ENCODE measurements at regions not wholly inside any gene's neighbourhood (a gene's known extent, or its start where the extent isn't known, plus 50 kb on each side); places are given as distances from the start of the nearest gene placed in this dataset.

GRCh38 chr22:49291169-49291568 is 536.5 kb downstream of the BRD1 start:
- H3K4me1 Mint-ChIP-seq (ENCODE audit: low read depth) = no peaks in the 10 kb centered on the region
- peaks cover 3% of the 10 kb centered on the region for H3K27me3 Mint-ChIP-seq (ENCODE audit: low read depth)
- no peaks in the 10 kb centered on the region for H3K36me3 Mint-ChIP-seq (ENCODE audit: low read depth)
- intact Hi-C loops (cut with micrococcal nuclease) = no loop called here
- no peak overlapping the region for H3K27ac Mint-ChIP-seq
- CTCF ChIA-PET = no interaction called here
- H3K9me3 Mint-ChIP-seq = peaks cover 8% of the 10 kb centered on the region
- DNase-seq = no peak
- no peak overlapping the region for H3K4me3 Mint-ChIP-seq

GRCh38 chr22:49290711-49291110 is 537.0 kb downstream of the BRD1 start:
- Mint-ChIP-seq H3K4me1 (ENCODE audit: low read depth) (no peaks in the 10 kb centered on the region), H3K36me3 (ENCODE audit: low read depth) (no peaks in the 10 kb centered on the region), H3K27ac (no peak overlapping the region), H3K4me3 (no peak overlapping the region), H3K27me3 (ENCODE audit: low read depth) (peaks cover 4% of the 10 kb centered on the region), H3K9me3 (peaks cover 8% of the 10 kb centered on the region)
- CTCF ChIA-PET = no interaction called here
- intact Hi-C loops (cut with micrococcal nuclease) = no loop called here
- no peak for DNase-seq

GRCh38 chr22:49289822-49290679 is 537.6 kb downstream of the BRD1 start:
- Mint-ChIP-seq H3K4me1 (ENCODE audit: low read depth) (no peaks in the 10 kb centered on the region), H3K27me3 (ENCODE audit: low read depth) (peaks cover 5% of the 10 kb centered on the region), H3K36me3 (ENCODE audit: low read depth) (no peaks in the 10 kb centered on the region), H3K4me3 (no peak overlapping the region), H3K27ac (no peak overlapping the region), H3K9me3 (peaks cover 8% of the 10 kb centered on the region)
- CTCF ChIA-PET = no interaction called here
- DNase-seq = no peak
- intact Hi-C loops (cut with micrococcal nuclease) = no loop called here

GRCh38 chr22:49286181-49286760 is 541.4 kb downstream of the BRD1 start:
- no peaks in the 10 kb centered on the region for H3K36me3 Mint-ChIP-seq (ENCODE audit: low read depth)
- H3K4me3 Mint-ChIP-seq = no peak overlapping the region
- H3K27ac Mint-ChIP-seq = no peak overlapping the region
- no peak for DNase-seq
- no peaks in the 10 kb centered on the region for H3K9me3 Mint-ChIP-seq
- CTCF ChIA-PET = interaction anchor here (1.3 kb wide), 1 partner anchor 19 kb away, joined by 5 read pairs; no protein-coding TSS in a partner anchor
- H3K4me1 Mint-ChIP-seq (ENCODE audit: low read depth) = no peaks in the 10 kb centered on the region
- H3K27me3 Mint-ChIP-seq (ENCODE audit: low read depth) = peaks cover 26% of the 10 kb centered on the region
- intact Hi-C loops (cut with micrococcal nuclease) = no loop called here

GRCh38 chr22:49284931-49285330 is 542.7 kb downstream of the BRD1 start:
- intact Hi-C loops (cut with micrococcal nuclease) = no loop called here
- H3K9me3 Mint-ChIP-seq = peaks cover 6% of the 10 kb centered on the region
- H3K4me3 Mint-ChIP-seq = no peak overlapping the region
- H3K27me3 Mint-ChIP-seq (ENCODE audit: low read depth) = peaks cover 28% of the 10 kb centered on the region
- no peak overlapping the region for H3K27ac Mint-ChIP-seq
- no peak for DNase-seq
- H3K36me3 Mint-ChIP-seq (ENCODE audit: low read depth) = no peaks in the 10 kb centered on the region
- H3K4me1 Mint-ChIP-seq (ENCODE audit: low read depth) = no peaks in the 10 kb centered on the region
- CTCF ChIA-PET = no interaction called here

- no peaks in the 10 kb centered on the region for H3K4me1 Mint-ChIP-seq (ENCODE audit: low read depth)
- H3K9me3 Mint-ChIP-seq = peaks cover 6% of the 10 kb centered on the region
- no peak for DNase-seq
- peaks cover 28% of the 10 kb centered on the region for H3K27me3 Mint-ChIP-seq (ENCODE audit: low read depth)
- no peak overlapping the region for H3K4me3 Mint-ChIP-seq
- H3K36me3 Mint-ChIP-seq (ENCODE audit: low read depth) = no peaks in the 10 kb centered on the region
- no peak overlapping the region for H3K27ac Mint-ChIP-seq
- CTCF ChIA-PET = no interaction called here
- intact Hi-C loops (cut with micrococcal nuclease) = no loop called here
Observed at GRCh38 chr22:49284056-49284784, 543.5 kb downstream of the BRD1 start.

- peaks cover 28% of the 10 kb centered on the region for H3K27me3 Mint-ChIP-seq (ENCODE audit: low read depth)
- H3K4me3 Mint-ChIP-seq = no peak overlapping the region
- H3K36me3 Mint-ChIP-seq (ENCODE audit: low read depth) = no peaks in the 10 kb centered on the region
- intact Hi-C loops (cut with micrococcal nuclease) = no loop called here
- no peak overlapping the region for H3K27ac Mint-ChIP-seq
- CTCF ChIA-PET = no interaction called here
- H3K9me3 Mint-ChIP-seq = peaks cover 6% of the 10 kb centered on the region
- no peak for DNase-seq
- H3K4me1 Mint-ChIP-seq (ENCODE audit: low read depth) = no peaks in the 10 kb centered on the region
Observed at GRCh38 chr22:49282596-49282995, 545.1 kb downstream of the BRD1 start.

- Mint-ChIP-seq H3K4me3 (no peak overlapping the region), H3K4me1 (ENCODE audit: low read depth) (no peaks in the 10 kb centered on the region), H3K36me3 (ENCODE audit: low read depth) (no peaks in the 10 kb centered on the region), H3K27ac (no peak overlapping the region), H3K9me3 (peaks cover 6% of the 10 kb centered on the region), H3K27me3 (ENCODE audit: low read depth) (peaks cover 28% of the 10 kb centered on the region)
- intact Hi-C loops (cut with micrococcal nuclease) = no loop called here
- DNase-seq = no peak
- CTCF ChIA-PET = no interaction called here
Observed at GRCh38 chr22:49281467-49282340, 546.0 kb downstream of the BRD1 start.

GRCh38 chr22:49278340-49278739 is 549.3 kb downstream of the BRD1 start:
- intact Hi-C loops (cut with micrococcal nuclease) = no loop called here
- Mint-ChIP-seq H3K4me3 (no peak overlapping the region), H3K9me3 (peaks cover 6% of the 10 kb centered on the region), H3K36me3 (ENCODE audit: low read depth) (no peaks in the 10 kb centered on the region), H3K27ac (no peak overlapping the region), H3K27me3 (ENCODE audit: low read depth) (peaks cover 14% of the 10 kb centered on the region), H3K4me1 (ENCODE audit: low read depth) (no peaks in the 10 kb centered on the region)
- CTCF ChIA-PET = no interaction called here
- DNase-seq = no peak

GRCh38 chr22:49276567-49276966 is 551.1 kb downstream of the BRD1 start:
- DNase-seq = no peak
- Mint-ChIP-seq H3K4me1 (ENCODE audit: low read depth) (no peaks in the 10 kb centered on the region), H3K36me3 (ENCODE audit: low read depth) (no peaks in the 10 kb centered on the region), H3K9me3 (peaks cover 6% of the 10 kb centered on the region), H3K4me3 (no peak overlapping the region), H3K27ac (no peak overlapping the region), H3K27me3 (ENCODE audit: low read depth) (peaks cover 5% of the 10 kb centered on the region)
- CTCF ChIA-PET = no interaction called here
- intact Hi-C loops (cut with micrococcal nuclease) = no loop called here

- Mint-ChIP-seq H3K4me3 (no peak overlapping the region), H3K27me3 (ENCODE audit: low read depth) (peaks cover 5% of the 10 kb centered on the region), H3K27ac (no peak overlapping the region), H3K9me3 (no peaks in the 10 kb centered on the region), H3K36me3 (ENCODE audit: low read depth) (no peaks in the 10 kb centered on the region), H3K4me1 (ENCODE audit: low read depth) (no peaks in the 10 kb centered on the region)
- no peak for DNase-seq
- intact Hi-C loops (cut with micrococcal nuclease) = no loop called here
- CTCF ChIA-PET = no interaction called here
Observed at GRCh38 chr22:49274754-49275380, 552.8 kb downstream of the BRD1 start.

Measured in activated naive CD4-positive, alpha-beta T cell treated with anti-CD3 and anti-CD28 coated beads for 36 hours (primary cell).